ENCODE measurements at regions not wholly inside any gene's neighbourhood (a gene's known extent, or its start where the extent isn't known, plus 50 kb on each side); places are given as distances from the start of the nearest gene placed in this dataset.

GRCh38 chr1:56056438-56057287, 522.7 kb downstream of the PLPP3 start:
- no peaks in the 10 kb centered on the region for H3K27me3 ChIP-seq (ENCODE audit: insufficient read depth, low read length)
- no peaks in the 10 kb centered on the region for H3K9me2 ChIP-seq (ENCODE audit: low read depth, low read length)
- no peaks in the 10 kb centered on the region for H3K79me2 ChIP-seq (ENCODE audit: insufficient read depth, low read length)
- H3K9me3 ChIP-seq (ENCODE audit: low read length), result no peaks in the 10 kb centered on the region
- no peak overlapping the region for H2AFZ ChIP-seq (ENCODE audit: low read length)
- H3K36me3 ChIP-seq (ENCODE audit: insufficient read depth, low read length), result no peaks in the 10 kb centered on the region
- H3K9ac ChIP-seq (ENCODE audit: low read length), result no peak overlapping the region
- H3K4me1 ChIP-seq (ENCODE audit: insufficient read depth, low read length, severe bottlenecking), result no peaks in the 10 kb centered on the region
- H3K4me3 ChIP-seq (ENCODE audit: low read depth, low read length, poor library complexity, severe bottlenecking), result no peak overlapping the region
- no peaks in the 10 kb centered on the region for H4K20me1 ChIP-seq (ENCODE audit: insufficient read depth, low read length)
- H3K4me2 ChIP-seq (ENCODE audit: low read length), result no peak overlapping the region
- no peak overlapping the region for H3K27ac ChIP-seq (ENCODE audit: low read depth, low read length, poor library complexity, severe bottlenecking)
- H3F3A ChIP-seq (ENCODE audit: insufficient read depth, low read length), result no peaks in the 10 kb centered on the region
- TF ChIP-seq CTCF (IDR thresholded peaks at IDR 0.05; ENCODE audit: low read length) (no peak), EZH2 (IDR thresholded peaks at IDR 0.05; ENCODE audit: borderline replicate concordance, low read length) (no peak)

GRCh38 chr1:56054959-56055358, 524.4 kb downstream of the PLPP3 start:
- TF ChIP-seq CTCF (IDR thresholded peaks at IDR 0.05; ENCODE audit: low read length) (no peak), EZH2 (IDR thresholded peaks at IDR 0.05; ENCODE audit: borderline replicate concordance, low read length) (no peak)
- H3K9me3 ChIP-seq (ENCODE audit: low read length), result no peaks in the 10 kb centered on the region
- H3F3A ChIP-seq (ENCODE audit: insufficient read depth, low read length), result no peaks in the 10 kb centered on the region
- H4K20me1 ChIP-seq (ENCODE audit: insufficient read depth, low read length), result no peaks in the 10 kb centered on the region
- H3K4me2 ChIP-seq (ENCODE audit: low read length), result no peak overlapping the region
- H3K9me2 ChIP-seq (ENCODE audit: low read depth, low read length), result no peaks in the 10 kb centered on the region
- H3K27me3 ChIP-seq (ENCODE audit: insufficient read depth, low read length), result no peaks in the 10 kb centered on the region
- H3K79me2 ChIP-seq (ENCODE audit: insufficient read depth, low read length), result no peaks in the 10 kb centered on the region
- no peaks in the 10 kb centered on the region for H3K36me3 ChIP-seq (ENCODE audit: insufficient read depth, low read length)
- no peak overlapping the region for H3K9ac ChIP-seq (ENCODE audit: low read length)
- H3K4me3 ChIP-seq (ENCODE audit: low read depth, low read length, poor library complexity, severe bottlenecking), result no peak overlapping the region
- H3K27ac ChIP-seq (ENCODE audit: low read depth, low read length, poor library complexity, severe bottlenecking), result no peak overlapping the region
- H3K4me1 ChIP-seq (ENCODE audit: insufficient read depth, low read length, severe bottlenecking), result no peaks in the 10 kb centered on the region
- no peak overlapping the region for H2AFZ ChIP-seq (ENCODE audit: low read length)

- Histone ChIP-seq H3K27ac (ENCODE audit: low read depth, low read length, poor library complexity, severe bottlenecking) (no peak overlapping the region), H2AFZ (ENCODE audit: low read length) (no peak overlapping the region), H4K20me1 (ENCODE audit: insufficient read depth, low read length) (no peaks in the 10 kb centered on the region), H3K4me2 (ENCODE audit: low read length) (no peak overlapping the region), H3K9ac (ENCODE audit: low read length) (no peak overlapping the region), H3K27me3 (ENCODE audit: insufficient read depth, low read length) (no peaks in the 10 kb centered on the region), H3K9me3 (ENCODE audit: low read length) (no peaks in the 10 kb centered on the region), H3K79me2 (ENCODE audit: insufficient read depth, low read length) (no peaks in the 10 kb centered on the region), H3K36me3 (ENCODE audit: insufficient read depth, low read length) (no peaks in the 10 kb centered on the region), H3K4me3 (ENCODE audit: low read depth, low read length, poor library complexity, severe bottlenecking) (no peak overlapping the region), H3K4me1 (ENCODE audit: insufficient read depth, low read length, severe bottlenecking) (no peaks in the 10 kb centered on the region), H3K9me2 (ENCODE audit: low read depth, low read length) (no peaks in the 10 kb centered on the region), H3F3A (ENCODE audit: insufficient read depth, low read length) (no peaks in the 10 kb centered on the region)
- TF ChIP-seq EZH2 (IDR thresholded peaks at IDR 0.05; ENCODE audit: borderline replicate concordance, low read length) (no peak), CTCF (IDR thresholded peaks at IDR 0.05; ENCODE audit: low read length) (no peak)
These were observed 527.3 kb downstream of the PLPP3 start for GRCh38 chr1:56052041-56052440.
